ENCODE measurements at regions not wholly inside any gene's neighbourhood (a gene's known extent, or its start where the extent isn't known, plus 50 kb on each side); places are given as distances from the start of the nearest gene placed in this dataset.

GRCh38 chr2:236763857-236764256, 194.2 kb downstream of the ACKR3 start:
- Histone ChIP-seq H3K4me2 (ENCODE audit: insufficient read depth, low read length) (no peak overlapping the region), H3K9ac (ENCODE audit: insufficient read depth in 1 of 2, low read depth in 2 of 2, low read length in 2 of 2) (no peak overlapping the region), H2AFZ (ENCODE audit: low read depth, low read length) (no peak overlapping the region), H3K4me3 (no peak overlapping the region), H3K36me3 (ENCODE audit: control insufficient read depth, insufficient read depth, low read length) (no peaks in the 10 kb centered on the region), H3K4me1 (replicated peaks in 1 of 2; ENCODE audit: control insufficient read depth in 2 of 2, insufficient read depth in 2 of 2, low read length in 2 of 2) (no peaks in the 10 kb centered on the region), H4K20me1 (replicated peaks; ENCODE audit: control insufficient read depth, insufficient read depth, low read length) (no peaks in the 10 kb centered on the region), H3K9me3 (replicated peaks; ENCODE audit: control insufficient read depth, insufficient read depth, low read depth, low read length) (no peaks in the 10 kb centered on the region), H3K9me1 (ENCODE audit: control insufficient read depth, insufficient read depth, low read length) (no peaks in the 10 kb centered on the region), H3K27me3 (ENCODE audit: control insufficient read depth in 2 of 2, insufficient read depth in 2 of 2, low read length in 2 of 2) (no peaks in the 10 kb centered on the region), H3K27ac (ENCODE audit: extremely low read depth, low read depth, low read length) (no peak overlapping the region), H3K79me2 (ENCODE audit: control insufficient read depth, insufficient read depth, low read length) (no peaks in the 10 kb centered on the region)
- intact Hi-C loops (cut with micrococcal nuclease) (no loop called here), in situ Hi-C loops (cut with MboI) (no loop called here)
- ATAC-seq: no peak
- TF ChIP-seq RFX5 (IDR thresholded peaks at IDR 0.05; ENCODE audit: low read depth, low read length) (no peak), BRD9 (IDR thresholded peaks at IDR 0.05; ENCODE audit: low read depth, partially characterized antibody) (no peak), MIER1 (IDR thresholded peaks at IDR 0.05; ENCODE audit: low read depth) (no peak), FOSL1 (tag; conservative IDR thresholded peaks at IDR 0.05) (no peak), SNRNP70 (optimal IDR thresholded peaks at IDR 0.05; ENCODE audit: low read depth, low read length) (no peak), ZNF253 (CRISPR knock-in tag; conservative IDR thresholded peaks at IDR 0.05) (no peak)
- no peak for FAIRE-seq
- BruUV-seq (replicated peaks): no TSS peak
- no peak for DNase-seq (ENCODE audit: extremely low read depth in 1 of 4, low spot score in 3 of 4)
- CTCF ChIA-PET (ENCODE audit: low intra/inter-chr PET ratio): no interaction called here
- POLR2A ChIA-PET: no interaction called here
- WGBS (ENCODE audit: insufficient coverage, low coverage, missing lambda C conversion rate): 2% methylated on average over 6 of the region's 6 CpGs

- POLR2A ChIA-PET: no interaction called here
- H3K9ac ChIP-seq (ENCODE audit: insufficient read depth in 1 of 2, low read depth in 2 of 2, low read length in 2 of 2): no peak overlapping the region
- FAIRE-seq (no peak), ATAC-seq (no peak), DNase-seq (ENCODE audit: extremely low read depth in 1 of 4, low spot score in 3 of 4) (no peak)
- H4K20me1 ChIP-seq (replicated peaks; ENCODE audit: control insufficient read depth, insufficient read depth, low read length): no peaks in the 10 kb centered on the region
- BruUV-seq (replicated peaks): no TSS peak
- no peak overlapping the region for H3K27ac ChIP-seq (ENCODE audit: extremely low read depth, low read depth, low read length)
- CTCF ChIA-PET (ENCODE audit: low intra/inter-chr PET ratio): no interaction called here
- WGBS (ENCODE audit: insufficient coverage, low coverage, missing lambda C conversion rate): 0% methylated on average over 2 of the region's 2 CpGs
- in situ Hi-C loops (cut with MboI): no loop called here
- no peaks in the 10 kb centered on the region for H3K9me1 ChIP-seq (ENCODE audit: control insufficient read depth, insufficient read depth, low read length)
- H3K36me3 ChIP-seq (ENCODE audit: control insufficient read depth, insufficient read depth, low read length): no peaks in the 10 kb centered on the region
- TF ChIP-seq SMAD4 (CRISPR knock-in tag; conservative IDR thresholded peaks at IDR 0.05) (no peak), XRCC5 (IDR thresholded peaks at IDR 0.05; ENCODE audit: low read depth, low read length) (no peak), ZBTB1 (CRISPR knock-in tag; IDR thresholded peaks at IDR 0.05; ENCODE audit: borderline replicate concordance, low read depth) (no peak), NFATC3 (IDR thresholded peaks at IDR 0.05) (no peak)
- H3K4me3 ChIP-seq: no peak overlapping the region
- H3K4me1 ChIP-seq (replicated peaks in 1 of 2; ENCODE audit: control insufficient read depth in 2 of 2, insufficient read depth in 2 of 2, low read length in 2 of 2): no peaks in the 10 kb centered on the region
- H3K27me3 ChIP-seq (ENCODE audit: control insufficient read depth in 2 of 2, insufficient read depth in 2 of 2, low read length in 2 of 2): no peaks in the 10 kb centered on the region
- intact Hi-C loops (cut with micrococcal nuclease): no loop called here
- H3K4me2 ChIP-seq (ENCODE audit: insufficient read depth, low read length): no peak overlapping the region
- H3K9me3 ChIP-seq (replicated peaks; ENCODE audit: control insufficient read depth, insufficient read depth, low read depth, low read length): no peaks in the 10 kb centered on the region
- no peak overlapping the region for H2AFZ ChIP-seq (ENCODE audit: low read depth, low read length)
- H3K79me2 ChIP-seq (ENCODE audit: control insufficient read depth, insufficient read depth, low read length): no peaks in the 10 kb centered on the region
Observed at GRCh38 chr2:236764716-236765115, 195.1 kb downstream of the ACKR3 start.

Measured in K562 (cell line).